HUDEP-2 (cell line): ENCODE measurements at regions not wholly inside any gene's neighbourhood (a gene's known extent, or its start where the extent isn't known, plus 50 kb on each side); places are given as distances from the start of the nearest gene placed in this dataset.

Experiments
- DNase-seq, 76 experiments: peaks; one replicate each; lab custom pipeline; 2025; ENCODE audit not compliant: unreplicated experiment in 76 of 76; lab: John Stamatoyannopoulos, UW

- DNase-seq, result no peak
These were observed 89.1 kb downstream of the B3GNT2 start for GRCh38 chr2:62284980-62285379.

DNA sequence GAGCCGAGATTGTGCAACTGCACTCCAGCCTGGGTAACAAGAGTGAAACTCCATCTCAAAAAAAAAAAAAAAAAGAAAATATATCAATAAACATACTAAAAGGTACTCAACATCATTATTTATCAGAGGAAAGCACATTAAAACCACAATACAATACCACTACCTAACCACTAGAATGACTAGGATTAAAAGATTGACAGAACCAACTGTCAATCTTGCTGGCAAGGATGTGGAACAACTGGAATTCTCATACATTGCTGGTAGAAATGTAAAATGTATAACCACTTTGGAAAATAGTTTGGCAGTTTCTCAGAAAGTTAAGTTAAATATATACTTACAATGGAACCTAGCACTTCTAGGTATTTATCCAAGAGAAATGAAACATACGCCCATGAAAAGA is 88.6 kb downstream of the B3GNT2 start:
- DNase-seq, result no peak

- no peak for DNase-seq
These were observed 87.2 kb downstream of the B3GNT2 start for GRCh38 chr2:62283147-62283546.

- no peak for DNase-seq
These were observed 85.7 kb downstream of the B3GNT2 start for GRCh38 chr2:62281663-62282062.

DNA sequence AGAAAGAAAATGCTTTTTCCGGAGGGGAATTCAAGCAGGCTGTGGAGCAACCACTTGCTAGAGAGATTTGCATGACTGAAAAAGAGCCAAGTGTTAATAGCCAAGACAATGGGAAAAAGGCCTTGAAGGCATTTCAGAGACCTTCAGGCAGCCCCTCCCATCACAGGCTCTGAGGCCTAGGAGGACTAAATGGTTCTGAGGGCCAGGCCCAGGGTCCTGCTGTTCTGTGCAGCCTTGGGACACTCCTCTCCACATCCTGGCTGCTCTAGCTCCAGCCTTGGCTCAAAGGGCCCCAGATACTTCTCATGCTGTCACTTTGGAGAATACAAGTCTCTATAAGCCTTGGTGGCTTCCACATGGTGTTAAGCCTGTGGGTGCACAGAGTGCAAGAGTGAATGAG is 81.8 kb downstream of the B3GNT2 start:
- no peak for DNase-seq
